Panc1 (cell line): ENCODE measurements at regions not wholly inside any gene's neighbourhood (a gene's known extent, or its start where the extent isn't known, plus 50 kb on each side); places are given as distances from the start of the nearest gene placed in this dataset.

Source experiments
- ATAC-seq: fragments of 200-7000 bp; cut with Tn5 transposase; 2 replicates; pipeline ENCODE4 v1.9.1; 2020; ENCODE audit warnings: mild to moderate bottlenecking, moderate library complexity
- BruUV-seq: library from RNA; stranded (reverse); fragments of 400-500 nt; replicated peaks from 2 replicates; lab custom pipeline; 2021; lab: Mats Ljungman, UMichigan
- CTCF ChIA-PET: fragments of 300-600 bp; sonication (Branson Sonifier 250); formaldehyde crosslinking; loops from one replicate; lab custom pipeline; 2022; ENCODE audit warnings: antibody characterized with exemption; lab: Charles Lee
- POLR2A ChIA-PET: fragments of 300-600 bp; sonication (Branson Sonifier 250); formaldehyde crosslinking; loops from one replicate; lab custom pipeline; 2022; ENCODE audit warnings: antibody characterized with exemption; lab: Charles Lee
- DNase-seq: peaks from one replicate; pipeline ENCODE4 v3.0.0-alpha.2; 2010; ENCODE audit warnings: low read depth, low spot score
- H3K27ac ChIP-seq: 2 replicates; pipeline ENCODE4 v1.5.1; 2011; ENCODE audit warnings: mild to moderate bottlenecking, low read length, inconsistent platforms
- H3K27me3 ChIP-seq: fragments of 200-500 bp; sonication (Bioruptor generic); 2 replicates; pipeline ENCODE4 v1.6.0; 2014; ENCODE audit warnings: low read length, inconsistent platforms; ENCODE audit not compliant: control insufficient read depth, insufficient read depth
- H3K36me3 ChIP-seq: fragments of 200-500 bp; sonication (Bioruptor generic); 2 replicates; pipeline ENCODE4 v1.5.1; 2014; ENCODE audit warnings: inconsistent platforms, mild to moderate bottlenecking, low read length, moderate library complexity; ENCODE audit not compliant: control insufficient read depth, insufficient read depth
- H3K4me1 ChIP-seq: 2 replicates; pipeline ENCODE4 v1.5.1; 2011; ENCODE audit warnings: inconsistent platforms, mild to moderate bottlenecking, low read length, moderate library complexity; ENCODE audit not compliant: control insufficient read depth, insufficient read depth
- H3K4me3 ChIP-seq, 2 experiments: 2 replicates each; pipeline ENCODE4 v1.5.1; 2011 to 2012; ENCODE audit warnings: low read depth in 2 of 2, low read length in 2 of 2, mild to moderate bottlenecking in 2 of 2, inconsistent platforms in 1 of 2, moderate library complexity in 1 of 2
- H3K9me3 ChIP-seq: fragments of 200-500 bp; sonication (Bioruptor generic); 2 replicates; pipeline ENCODE4 v1.5.1; 2014; ENCODE audit warnings: low read depth, mild to moderate bottlenecking, inconsistent platforms, low read length, moderate library complexity; ENCODE audit not compliant: control insufficient read depth, insufficient read depth
- CTCF ChIP-seq: fragments of 450-650 bp; IDR thresholded peaks from 2 replicates; pipeline ENCODE4 v1.5.1; 2017; ENCODE audit warnings: mild to moderate bottlenecking
- POLR2AphosphoS5 ChIP-seq: IDR thresholded peaks from 2 replicates; pipeline ENCODE4 v1.6.1; 2012; ENCODE audit warnings: mild to moderate bottlenecking, low read depth, low read length, moderate library complexity
- SIN3A ChIP-seq: IDR thresholded peaks from 2 replicates; pipeline ENCODE4 v1.6.1; 2012; ENCODE audit warnings: low read depth, mild to moderate bottlenecking, low read length, moderate library complexity, borderline replicate concordance; ENCODE audit not compliant: insufficient read depth
- TCF7L2 ChIP-seq: IDR thresholded peaks from 2 replicates; pipeline ENCODE4 v1.6.1; 2011; ENCODE audit warnings: mild to moderate bottlenecking, low read depth, low read length, inconsistent platforms
- in situ Hi-C: cut with HindIII; loops from 2 replicates; pipeline ENCODE4 v1.10.0; 2016; ENCODE audit warnings: low sequenced_read_pairs, low pct_unique_long_range_greater_than_20kb
- intact Hi-C: fragments of 100-400 bp; cut with micrococcal nuclease; formaldehyde crosslinking; loops from one replicate; pipeline ENCODE4 v1.10.0; 2022; ENCODE audit not compliant: unreplicated experiment
- TF ChIP-seq, protein P1 (sequence below), 2 experiments: IDR thresholded peaks; 2 replicates each; pipeline ENCODE4 v1.6.1; 2011 to 2012; ENCODE audit warnings: low read depth in 2 of 2, control low read depth in 1 of 2, low read length in 1 of 2, mild to moderate bottlenecking in 1 of 2, moderate library complexity in 1 of 2; ENCODE audit not compliant: insufficient read depth in 1 of 2

DNA sequence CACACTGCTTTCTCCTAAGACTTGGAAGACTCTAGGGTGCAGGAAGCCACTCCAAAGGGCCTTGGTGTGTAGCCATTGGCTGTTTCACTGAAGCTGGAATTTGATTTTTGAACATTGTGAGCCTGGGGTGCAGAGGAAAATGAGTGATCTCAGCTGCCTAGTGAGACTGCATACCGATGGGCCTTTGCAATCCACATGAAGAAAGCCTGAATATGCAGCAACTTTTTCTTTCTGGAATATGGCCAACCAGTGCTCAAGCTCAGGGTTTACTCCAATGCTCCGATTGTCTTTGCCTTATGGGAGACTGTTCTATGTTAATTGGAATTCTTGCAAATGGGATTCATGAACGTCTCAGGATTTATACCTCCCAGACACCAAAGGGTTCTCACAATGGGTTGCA, 242.6 kb downstream of the DOK5 start:
- Histone ChIP-seq H3K4me1 (no peaks in the 10 kb centered on the region), H3K27me3 (no peaks in the 10 kb centered on the region), H3K9me3 (no peaks in the 10 kb centered on the region), H3K36me3 (no peaks in the 10 kb centered on the region), H3K4me3 (no peak overlapping the region), H3K27ac (no peak overlapping the region)
- POLR2A ChIA-PET = no interaction called here
- ATAC-seq (no peak), DNase-seq (no peak)
- in situ Hi-C loops (no loop called here), intact Hi-C loops (no loop called here)
- BruUV-seq = no TSS peak
- no peak for TF ChIP-seq TCF7L2
- no peak for TF ChIP-seq POLR2AphosphoS5
- no peak for TF ChIP-seq SIN3A
- no peak for TF ChIP-seq CTCF
- TF ChIP-seq, protein P1, sequence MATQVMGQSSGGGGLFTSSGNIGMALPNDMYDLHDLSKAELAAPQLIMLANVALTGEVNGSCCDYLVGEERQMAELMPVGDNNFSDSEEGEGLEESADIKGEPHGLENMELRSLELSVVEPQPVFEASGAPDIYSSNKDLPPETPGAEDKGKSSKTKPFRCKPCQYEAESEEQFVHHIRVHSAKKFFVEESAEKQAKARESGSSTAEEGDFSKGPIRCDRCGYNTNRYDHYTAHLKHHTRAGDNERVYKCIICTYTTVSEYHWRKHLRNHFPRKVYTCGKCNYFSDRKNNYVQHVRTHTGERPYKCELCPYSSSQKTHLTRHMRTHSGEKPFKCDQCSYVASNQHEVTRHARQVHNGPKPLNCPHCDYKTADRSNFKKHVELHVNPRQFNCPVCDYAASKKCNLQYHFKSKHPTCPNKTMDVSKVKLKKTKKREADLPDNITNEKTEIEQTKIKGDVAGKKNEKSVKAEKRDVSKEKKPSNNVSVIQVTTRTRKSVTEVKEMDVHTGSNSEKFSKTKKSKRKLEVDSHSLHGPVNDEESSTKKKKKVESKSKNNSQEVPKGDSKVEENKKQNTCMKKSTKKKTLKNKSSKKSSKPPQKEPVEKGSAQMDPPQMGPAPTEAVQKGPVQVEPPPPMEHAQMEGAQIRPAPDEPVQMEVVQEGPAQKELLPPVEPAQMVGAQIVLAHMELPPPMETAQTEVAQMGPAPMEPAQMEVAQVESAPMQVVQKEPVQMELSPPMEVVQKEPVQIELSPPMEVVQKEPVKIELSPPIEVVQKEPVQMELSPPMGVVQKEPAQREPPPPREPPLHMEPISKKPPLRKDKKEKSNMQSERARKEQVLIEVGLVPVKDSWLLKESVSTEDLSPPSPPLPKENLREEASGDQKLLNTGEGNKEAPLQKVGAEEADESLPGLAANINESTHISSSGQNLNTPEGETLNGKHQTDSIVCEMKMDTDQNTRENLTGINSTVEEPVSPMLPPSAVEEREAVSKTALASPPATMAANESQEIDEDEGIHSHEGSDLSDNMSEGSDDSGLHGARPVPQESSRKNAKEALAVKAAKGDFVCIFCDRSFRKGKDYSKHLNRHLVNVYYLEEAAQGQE (IDR thresholded peaks at IDR 0.05; ENCODE audit: insufficient read depth in 1 of 2, low read depth in 2 of 2, low read length in 1 of 2) = no peak
- CTCF ChIA-PET = interaction anchor here (0.6 kb wide), 1 partner anchor 1462 kb away, joined by 7 read pairs; no protein-coding TSS in a partner anchor

GRCh38 chr20:54716790-54717189, 241.4 kb downstream of the DOK5 start:
- no TSS peak for BruUV-seq
- Histone ChIP-seq H3K9me3 (no peaks in the 10 kb centered on the region), H3K36me3 (no peaks in the 10 kb centered on the region), H3K27ac (no peak overlapping the region), H3K27me3 (no peaks in the 10 kb centered on the region), H3K4me1 (no peaks in the 10 kb centered on the region), H3K4me3 (no peak overlapping the region)
- in situ Hi-C loops = no loop called here
- ChIA-PET POLR2A (no interaction called here), CTCF (no interaction called here)
- intact Hi-C loops = no loop called here
- no peak for DNase-seq
- ATAC-seq = no peak
- TF ChIP-seq CTCF (no peak), SIN3A (no peak), POLR2AphosphoS5 (no peak), TCF7L2 (no peak)
- TF ChIP-seq, protein P1 (IDR thresholded peaks at IDR 0.05; ENCODE audit: insufficient read depth in 1 of 2, low read depth in 2 of 2, low read length in 1 of 2) = no peak
